HepG2 (cell line): ENCODE measurements at regions not wholly inside any gene's neighbourhood (a gene's known extent, or its start where the extent isn't known, plus 50 kb on each side); places are given as distances from the start of the nearest gene placed in this dataset.

Experiments used
- JDP2 ChIP-seq: sonication (generic); formaldehyde crosslinking; IDR thresholded peaks from 2 replicates; pipeline ENCODE4 v1.8.1; 2022; ENCODE audit warnings: missing genetic modification reagents, borderline replicate concordance
- JUND ChIP-seq: sonication (generic); formaldehyde crosslinking; IDR thresholded peaks from 2 replicates; pipeline ENCODE4 v1.8.0; 2022; ENCODE audit warnings: mild to moderate bottlenecking, missing genetic modification reagents
- TAF1 ChIP-seq: sonication (generic); formaldehyde crosslinking; IDR thresholded peaks from 2 replicates; pipeline ENCODE4 v1.4.0; 2020; ENCODE audit warnings: missing genetic modification reagents
- ZNF841 ChIP-seq: sonication (generic); formaldehyde crosslinking; IDR thresholded peaks from 2 replicates; pipeline ENCODE4 v1.8.1; 2023; ENCODE audit warnings: missing genetic modification reagents, borderline replicate concordance
- TF ChIP-seq, protein P1 (sequence below): fragments of 450-650 bp; IDR thresholded peaks from 2 replicates; pipeline ENCODE4 v1.6.1; 2016
- TF ChIP-seq, protein P2 (sequence below): sonication (generic); formaldehyde crosslinking; IDR thresholded peaks from 2 replicates; pipeline ENCODE4 v1.4.0; 2020; ENCODE audit warnings: missing genetic modification reagents
- TF ChIP-seq, protein P3 (sequence below): IDR thresholded peaks from 2 replicates; pipeline ENCODE4 v1.6.1; 2016; ENCODE audit warnings: missing compliant biosample characterization, missing genetic modification reagents, borderline replicate concordance

DNA sequence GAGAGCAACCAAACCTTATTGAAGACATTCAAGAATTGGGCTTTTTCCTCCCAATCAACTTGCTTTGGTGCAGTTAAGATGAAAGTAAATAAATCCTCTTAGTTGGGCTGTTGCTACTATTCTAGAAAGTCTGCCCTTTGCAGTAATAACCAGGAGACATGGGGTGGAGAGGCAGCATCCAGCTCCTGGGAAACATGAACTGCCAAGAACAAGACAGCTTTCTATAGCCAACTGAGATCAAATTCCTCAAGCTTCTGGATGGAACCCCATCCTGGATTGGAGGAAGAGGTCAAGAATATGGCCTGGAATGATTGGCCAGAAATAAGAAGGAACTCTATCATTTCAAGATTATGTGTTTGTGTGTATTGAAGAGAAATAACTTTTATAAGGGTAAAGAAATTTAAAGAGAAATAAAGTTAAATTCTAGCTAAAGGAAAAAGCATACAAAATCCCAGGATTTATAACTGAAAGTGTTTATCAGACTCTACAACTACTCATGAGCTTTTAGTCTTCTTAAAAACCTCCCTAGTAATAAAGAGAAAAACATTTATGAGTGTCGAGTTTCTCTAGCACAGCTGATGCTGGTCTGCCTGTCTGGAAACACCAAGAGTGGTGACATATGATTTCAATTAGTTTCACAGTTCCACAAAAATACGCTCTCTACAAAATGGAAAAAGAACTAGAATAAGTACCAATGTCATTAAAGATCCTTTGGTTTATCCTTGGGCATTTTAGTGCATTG lies 70.1 kb upstream of the COL1A2 start:
- TF ChIP-seq ZNF841 (CRISPR knock-in tag) (no peak), TAF1 (CRISPR knock-in tag) (no peak), JDP2 (CRISPR knock-in tag) (no peak), JUND (CRISPR knock-in tag) (no peak)
- TF ChIP-seq, protein P1, sequence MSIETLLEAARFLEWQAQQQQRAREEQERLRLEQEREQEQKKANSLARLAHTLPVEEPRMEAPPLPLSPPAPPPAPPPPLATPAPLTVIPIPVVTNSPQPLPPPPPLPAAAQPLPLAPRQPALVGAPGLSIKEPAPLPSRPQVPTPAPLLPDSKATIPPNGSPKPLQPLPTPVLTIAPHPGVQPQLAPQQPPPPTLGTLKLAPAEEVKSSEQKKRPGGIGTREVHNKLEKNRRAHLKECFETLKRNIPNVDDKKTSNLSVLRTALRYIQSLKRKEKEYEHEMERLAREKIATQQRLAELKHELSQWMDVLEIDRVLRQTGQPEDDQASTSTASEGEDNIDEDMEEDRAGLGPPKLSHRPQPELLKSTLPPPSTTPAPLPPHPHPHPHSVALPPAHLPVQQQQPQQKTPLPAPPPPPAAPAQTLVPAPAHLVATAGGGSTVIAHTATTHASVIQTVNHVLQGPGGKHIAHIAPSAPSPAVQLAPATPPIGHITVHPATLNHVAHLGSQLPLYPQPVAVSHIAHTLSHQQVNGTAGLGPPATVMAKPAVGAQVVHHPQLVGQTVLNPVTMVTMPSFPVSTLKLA = no peak
- TF ChIP-seq, protein P2, sequence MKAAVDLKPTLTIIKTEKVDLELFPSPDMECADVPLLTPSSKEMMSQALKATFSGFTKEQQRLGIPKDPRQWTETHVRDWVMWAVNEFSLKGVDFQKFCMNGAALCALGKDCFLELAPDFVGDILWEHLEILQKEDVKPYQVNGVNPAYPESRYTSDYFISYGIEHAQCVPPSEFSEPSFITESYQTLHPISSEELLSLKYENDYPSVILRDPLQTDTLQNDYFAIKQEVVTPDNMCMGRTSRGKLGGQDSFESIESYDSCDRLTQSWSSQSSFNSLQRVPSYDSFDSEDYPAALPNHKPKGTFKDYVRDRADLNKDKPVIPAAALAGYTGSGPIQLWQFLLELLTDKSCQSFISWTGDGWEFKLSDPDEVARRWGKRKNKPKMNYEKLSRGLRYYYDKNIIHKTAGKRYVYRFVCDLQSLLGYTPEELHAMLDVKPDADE = no peak
- TF ChIP-seq, protein P3, sequence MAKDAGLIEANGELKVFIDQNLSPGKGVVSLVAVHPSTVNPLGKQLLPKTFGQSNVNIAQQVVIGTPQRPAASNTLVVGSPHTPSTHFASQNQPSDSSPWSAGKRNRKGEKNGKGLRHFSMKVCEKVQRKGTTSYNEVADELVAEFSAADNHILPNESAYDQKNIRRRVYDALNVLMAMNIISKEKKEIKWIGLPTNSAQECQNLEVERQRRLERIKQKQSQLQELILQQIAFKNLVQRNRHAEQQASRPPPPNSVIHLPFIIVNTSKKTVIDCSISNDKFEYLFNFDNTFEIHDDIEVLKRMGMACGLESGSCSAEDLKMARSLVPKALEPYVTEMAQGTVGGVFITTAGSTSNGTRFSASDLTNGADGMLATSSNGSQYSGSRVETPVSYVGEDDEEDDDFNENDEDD (CRISPR knock-in tag) = no peak
